HEK293 (cell line): ENCODE measurements at regions not wholly inside any gene's neighbourhood (a gene's known extent, or its start where the extent isn't known, plus 50 kb on each side); places are given as distances from the start of the nearest gene placed in this dataset.

ENCODE experiments used
- CTCF ChIA-PET: fragments of 350-600 bp; formaldehyde crosslinking; extraction: SDS; loops from one replicate; lab custom pipeline; 2021; ENCODE audit warnings: antibody characterized with exemption; lab: Yijun Ruan, JAX
- POLR2A ChIA-PET: fragments of 300-600 bp; formaldehyde crosslinking; extraction: SDS; loops from one replicate; lab custom pipeline; 2020; ENCODE audit warnings: antibody characterized with exemption, inconsistent platforms; lab: Yijun Ruan, JAX
- H3K27ac ChIP-seq: fragments of 200-500 bp; sonication (Bioruptor generic); 2 replicates; pipeline ENCODE4 v1.5.1; 2014; ENCODE audit warnings: low read depth, low read length, control low read depth, inconsistent platforms; ENCODE audit errors: extremely low read depth
- H3K36me3 ChIP-seq, 2 experiments: fragments of 200-500 bp in 1 of 2; sonication (Bioruptor generic) in 1 of 2; 1 replicate in 1 of 2; 2 replicates in 1 of 2; pipeline ENCODE4 v1.5.1; 2014 to 2017; ENCODE audit warnings: inconsistent platforms in 2 of 2, low read length in 2 of 2; ENCODE audit not compliant: control insufficient read depth in 2 of 2, insufficient read depth in 1 of 2
- H3K4me1 ChIP-seq: fragments of 200-500 bp; sonication (Bioruptor generic); 2 replicates; pipeline ENCODE4 v1.5.1; 2014; ENCODE audit warnings: mild to moderate bottlenecking, low read length, inconsistent platforms; ENCODE audit not compliant: control insufficient read depth, insufficient read depth
- H3K4me3 ChIP-seq: 2 replicates; pipeline ENCODE4 v1.5.1; 2011; ENCODE audit warnings: low read depth, mild to moderate bottlenecking, control low read depth, low read length, moderate library complexity
- H3K9me3 ChIP-seq: fragments of 200-500 bp; sonication (Bioruptor generic); 2 replicates; pipeline ENCODE4 v1.5.1; 2014; ENCODE audit warnings: low read depth, low read length, inconsistent platforms; ENCODE audit not compliant: control insufficient read depth, insufficient read depth
- BCL11A ChIP-seq: fragments of 450-650 bp; formaldehyde crosslinking; IDR thresholded peaks from 2 replicates; pipeline ENCODE4 v1.5.1; 2016; ENCODE audit warnings: low read depth, missing biosample characterization, missing genetic modification characterization
- GLI2 ChIP-seq: fragments of 450-650 bp; formaldehyde crosslinking; IDR thresholded peaks from 2 replicates; pipeline ENCODE4; 2017; ENCODE audit warnings: missing biosample characterization, missing genetic modification characterization, low read depth, borderline replicate concordance
- KLF1 ChIP-seq: fragments of 450-650 bp; formaldehyde crosslinking; IDR thresholded peaks from 2 replicates; pipeline ENCODE4 v1.5.1; 2016; ENCODE audit warnings: missing biosample characterization, missing genetic modification characterization
- KLF16 ChIP-seq: fragments of 450-650 bp; formaldehyde crosslinking; IDR thresholded peaks from 2 replicates; pipeline ENCODE4 v1.5.1; 2017; ENCODE audit warnings: missing biosample characterization, missing genetic modification characterization
- RBAK ChIP-seq: fragments of 450-650 bp; formaldehyde crosslinking; IDR thresholded peaks from 2 replicates; pipeline ENCODE4 v1.5.1; 2016; ENCODE audit warnings: missing biosample characterization, missing genetic modification characterization
- SETDB1 ChIP-seq: IDR thresholded peaks from one replicate; pipeline ENCODE4 v1.6.1; 2017; ENCODE audit warnings: mild to moderate bottlenecking, low read length, moderate library complexity, mixed read lengths; ENCODE audit not compliant: insufficient read length
- SP2 ChIP-seq: fragments of 450-650 bp; formaldehyde crosslinking; IDR thresholded peaks from 2 replicates; pipeline ENCODE4 v1.5.1; 2016; ENCODE audit warnings: missing biosample characterization, missing genetic modification characterization
- SP7 ChIP-seq: fragments of 450-650 bp; formaldehyde crosslinking; IDR thresholded peaks from 2 replicates; pipeline ENCODE4 v1.5.1; 2016; ENCODE audit warnings: missing biosample characterization, missing genetic modification characterization
- TRIM28 ChIP-seq: IDR thresholded peaks from 2 replicates; pipeline ENCODE4 v1.6.1; 2011; ENCODE audit warnings: low read length, control low read depth, borderline replicate concordance
- ZBTB8A ChIP-seq: fragments of 450-650 bp; formaldehyde crosslinking; IDR thresholded peaks from 2 replicates; pipeline ENCODE4 v1.5.1; 2016; ENCODE audit warnings: missing biosample characterization, missing genetic modification characterization
- ZFP69B ChIP-seq: fragments of 450-650 bp; formaldehyde crosslinking; IDR thresholded peaks from 2 replicates; pipeline ENCODE4 v1.5.1; 2016; ENCODE audit warnings: missing biosample characterization, missing genetic modification characterization
- ZNF146 ChIP-seq: fragments of 450-650 bp; formaldehyde crosslinking; IDR thresholded peaks from 2 replicates; pipeline ENCODE4 v1.5.1; 2016; ENCODE audit warnings: missing biosample characterization, missing genetic modification characterization
- ZNF184 ChIP-seq: fragments of 450-650 bp; IDR thresholded peaks from 2 replicates; pipeline ENCODE4 v1.5.1; 2018; ENCODE audit warnings: missing biosample characterization, mild to moderate bottlenecking, missing genetic modification characterization
- ZNF23 ChIP-seq: fragments of 450-650 bp; formaldehyde crosslinking; IDR thresholded peaks from 2 replicates; pipeline ENCODE4 v1.5.1; 2016; ENCODE audit warnings: missing biosample characterization, missing genetic modification characterization, borderline replicate concordance
- ZNF274 ChIP-seq, 2 experiments: fragments of 200-500 bp in 1 of 2; fragments of 450-650 bp in 1 of 2; sonication (Bioruptor generic) in 1 of 2; formaldehyde crosslinking in 1 of 2; IDR thresholded peaks; 2 replicates each; pipeline versions ENCODE4 v1.5.1 to v1.6.1; 2014 to 2016; ENCODE audit warnings: borderline replicate concordance in 1 of 2, inconsistent platforms in 1 of 2, low read length in 1 of 2, missing biosample characterization in 1 of 2, missing genetic modification characterization in 1 of 2
- ZNF610 ChIP-seq: fragments of 450-650 bp; formaldehyde crosslinking; IDR thresholded peaks from 2 replicates; pipeline ENCODE4 v1.5.1; 2016; ENCODE audit warnings: missing biosample characterization, missing genetic modification characterization, borderline replicate concordance
- ZNF624 ChIP-seq: fragments of 450-650 bp; formaldehyde crosslinking; IDR thresholded peaks from 2 replicates; pipeline ENCODE4 v1.5.1; 2017; ENCODE audit warnings: missing biosample characterization, missing genetic modification characterization
- ZNF677 ChIP-seq: fragments of 450-650 bp; IDR thresholded peaks from 2 replicates; pipeline ENCODE4 v1.5.0; 2018; ENCODE audit warnings: missing biosample characterization, mild to moderate bottlenecking, missing genetic modification characterization, moderate library complexity
- ZNF707 ChIP-seq: fragments of 450-650 bp; formaldehyde crosslinking; IDR thresholded peaks from 2 replicates; pipeline ENCODE4 v1.5.1; 2016; ENCODE audit warnings: missing biosample characterization, missing genetic modification characterization
- ZNF76 ChIP-seq: fragments of 450-650 bp; formaldehyde crosslinking; IDR thresholded peaks from 2 replicates; pipeline ENCODE4; 2016; ENCODE audit warnings: low read depth, missing biosample characterization, missing genetic modification characterization, borderline replicate concordance
- ZNF777 ChIP-seq: fragments of 450-650 bp; formaldehyde crosslinking; IDR thresholded peaks from 2 replicates; pipeline ENCODE4 v1.5.1; 2017; ENCODE audit warnings: missing biosample characterization, missing genetic modification characterization, borderline replicate concordance
- TF ChIP-seq, protein P1 (sequence below): fragments of 450-650 bp; formaldehyde crosslinking; IDR thresholded peaks from 2 replicates; pipeline ENCODE4 v1.5.1; 2017; ENCODE audit warnings: missing biosample characterization, missing genetic modification characterization
- TF ChIP-seq, protein P2 (sequence below): fragments of 450-650 bp; formaldehyde crosslinking; IDR thresholded peaks from 2 replicates; pipeline ENCODE4 v1.5.1; 2016; ENCODE audit warnings: missing biosample characterization, missing genetic modification characterization
- TF ChIP-seq, protein P3 (sequence below): fragments of 450-650 bp; formaldehyde crosslinking; IDR thresholded peaks from 2 replicates; pipeline ENCODE4 v1.5.1; 2016; ENCODE audit warnings: missing biosample characterization, missing genetic modification characterization, borderline replicate concordance
- TF ChIP-seq, protein P4 (sequence below): fragments of 450-650 bp; formaldehyde crosslinking; IDR thresholded peaks from 2 replicates; pipeline ENCODE4 v1.5.1; 2016; ENCODE audit warnings: missing biosample characterization, missing genetic modification characterization

DNA sequence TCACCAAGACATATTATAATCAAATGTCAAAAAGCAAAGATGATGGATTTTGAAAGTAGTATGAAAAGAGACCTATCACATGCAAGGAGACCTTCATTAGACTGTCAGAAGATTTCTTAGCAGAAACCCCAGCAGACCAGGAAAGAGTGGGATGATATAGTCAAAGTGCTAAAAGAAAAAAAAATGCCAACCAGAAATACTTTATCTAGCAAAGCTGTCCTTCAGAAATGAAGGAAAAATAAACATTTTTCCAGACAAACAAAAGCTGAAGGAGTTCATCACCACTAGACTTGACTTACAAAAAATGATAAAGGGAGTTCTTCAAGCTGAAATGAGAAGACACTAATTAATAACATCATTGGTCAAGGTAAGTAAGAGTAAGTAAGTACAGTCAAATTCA lies 251.2 kb upstream of the SASH1 start:
- Histone ChIP-seq H3K27ac (no peak overlapping the region), H3K4me1 (no peaks in the 10 kb centered on the region), H3K4me3 (no peak overlapping the region), H3K36me3 (no peaks in the 10 kb centered on the region), H3K9me3 (no peaks in the 10 kb centered on the region; the same call in 1 of the 2 replicates)
- ChIA-PET CTCF (interaction anchor here (0.7 to 1.1 kb wide), 2 partner anchors 36 to 53 kb away, joined by 3 to 4 read pairs; no protein-coding TSS in a partner anchor), POLR2A (no interaction called here)
- TF ChIP-seq ZNF184 (tag by site-specific recombination) (no peak), BCL11A (tag by site-specific recombination) (no peak), RBAK (no peak), TRIM28 (peak; percentile 63; the same call in 1 of the 2 replicates), SETDB1 (peak; percentile 97), KLF1 (tag by site-specific recombination) (no peak)

DNA sequence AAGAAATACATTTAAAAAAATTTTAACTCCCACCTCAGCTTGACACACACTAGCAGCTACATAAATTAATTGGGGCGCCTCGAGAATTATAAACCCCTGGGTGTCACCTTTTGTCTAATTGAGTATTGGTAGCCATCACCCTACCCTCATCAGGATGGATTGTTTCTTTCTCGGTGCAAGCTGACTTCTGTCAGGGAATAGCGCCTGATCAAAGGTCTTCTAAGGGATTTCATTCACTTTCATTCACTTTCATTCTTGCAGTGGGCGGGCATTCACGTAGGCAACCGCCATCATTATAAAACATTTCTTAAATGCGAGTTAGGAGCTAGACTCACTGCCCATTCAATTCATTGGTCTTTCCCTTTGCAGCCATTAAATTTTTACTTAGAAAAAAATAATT lies 239.2 kb upstream of the SASH1 start:
- H3K27ac ChIP-seq: no peak overlapping the region
- CTCF ChIA-PET: interaction anchor here (0.6 to 0.8 kb wide), 3 partner anchors 20 to 420 kb away, joined by 3 to 4 read pairs (median 3); no protein-coding TSS in a partner anchor
- TF ChIP-seq, protein P1, sequence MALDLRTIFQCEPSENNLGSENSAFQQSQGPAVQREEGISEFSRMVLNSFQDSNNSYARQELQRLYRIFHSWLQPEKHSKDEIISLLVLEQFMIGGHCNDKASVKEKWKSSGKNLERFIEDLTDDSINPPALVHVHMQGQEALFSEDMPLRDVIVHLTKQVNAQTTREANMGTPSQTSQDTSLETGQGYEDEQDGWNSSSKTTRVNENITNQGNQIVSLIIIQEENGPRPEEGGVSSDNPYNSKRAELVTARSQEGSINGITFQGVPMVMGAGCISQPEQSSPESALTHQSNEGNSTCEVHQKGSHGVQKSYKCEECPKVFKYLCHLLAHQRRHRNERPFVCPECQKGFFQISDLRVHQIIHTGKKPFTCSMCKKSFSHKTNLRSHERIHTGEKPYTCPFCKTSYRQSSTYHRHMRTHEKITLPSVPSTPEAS (tag by site-specific recombination): no peak
- TF ChIP-seq ZBTB8A (tag by site-specific recombination): no peak
- no peak for TF ChIP-seq ZNF677 (tag by site-specific recombination)
- TF ChIP-seq ZNF707 (tag by site-specific recombination): no peak
- TF ChIP-seq KLF16: no peak
- TF ChIP-seq, protein P2, sequence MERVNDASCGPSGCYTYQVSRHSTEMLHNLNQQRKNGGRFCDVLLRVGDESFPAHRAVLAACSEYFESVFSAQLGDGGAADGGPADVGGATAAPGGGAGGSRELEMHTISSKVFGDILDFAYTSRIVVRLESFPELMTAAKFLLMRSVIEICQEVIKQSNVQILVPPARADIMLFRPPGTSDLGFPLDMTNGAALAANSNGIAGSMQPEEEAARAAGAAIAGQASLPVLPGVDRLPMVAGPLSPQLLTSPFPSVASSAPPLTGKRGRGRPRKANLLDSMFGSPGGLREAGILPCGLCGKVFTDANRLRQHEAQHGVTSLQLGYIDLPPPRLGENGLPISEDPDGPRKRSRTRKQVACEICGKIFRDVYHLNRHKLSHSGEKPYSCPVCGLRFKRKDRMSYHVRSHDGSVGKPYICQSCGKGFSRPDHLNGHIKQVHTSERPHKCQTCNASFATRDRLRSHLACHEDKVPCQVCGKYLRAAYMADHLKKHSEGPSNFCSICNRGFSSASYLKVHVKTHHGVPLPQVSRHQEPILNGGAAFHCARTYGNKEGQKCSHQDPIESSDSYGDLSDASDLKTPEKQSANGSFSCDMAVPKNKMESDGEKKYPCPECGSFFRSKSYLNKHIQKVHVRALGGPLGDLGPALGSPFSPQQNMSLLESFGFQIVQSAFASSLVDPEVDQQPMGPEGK: no peak
- TF ChIP-seq, protein P3, sequence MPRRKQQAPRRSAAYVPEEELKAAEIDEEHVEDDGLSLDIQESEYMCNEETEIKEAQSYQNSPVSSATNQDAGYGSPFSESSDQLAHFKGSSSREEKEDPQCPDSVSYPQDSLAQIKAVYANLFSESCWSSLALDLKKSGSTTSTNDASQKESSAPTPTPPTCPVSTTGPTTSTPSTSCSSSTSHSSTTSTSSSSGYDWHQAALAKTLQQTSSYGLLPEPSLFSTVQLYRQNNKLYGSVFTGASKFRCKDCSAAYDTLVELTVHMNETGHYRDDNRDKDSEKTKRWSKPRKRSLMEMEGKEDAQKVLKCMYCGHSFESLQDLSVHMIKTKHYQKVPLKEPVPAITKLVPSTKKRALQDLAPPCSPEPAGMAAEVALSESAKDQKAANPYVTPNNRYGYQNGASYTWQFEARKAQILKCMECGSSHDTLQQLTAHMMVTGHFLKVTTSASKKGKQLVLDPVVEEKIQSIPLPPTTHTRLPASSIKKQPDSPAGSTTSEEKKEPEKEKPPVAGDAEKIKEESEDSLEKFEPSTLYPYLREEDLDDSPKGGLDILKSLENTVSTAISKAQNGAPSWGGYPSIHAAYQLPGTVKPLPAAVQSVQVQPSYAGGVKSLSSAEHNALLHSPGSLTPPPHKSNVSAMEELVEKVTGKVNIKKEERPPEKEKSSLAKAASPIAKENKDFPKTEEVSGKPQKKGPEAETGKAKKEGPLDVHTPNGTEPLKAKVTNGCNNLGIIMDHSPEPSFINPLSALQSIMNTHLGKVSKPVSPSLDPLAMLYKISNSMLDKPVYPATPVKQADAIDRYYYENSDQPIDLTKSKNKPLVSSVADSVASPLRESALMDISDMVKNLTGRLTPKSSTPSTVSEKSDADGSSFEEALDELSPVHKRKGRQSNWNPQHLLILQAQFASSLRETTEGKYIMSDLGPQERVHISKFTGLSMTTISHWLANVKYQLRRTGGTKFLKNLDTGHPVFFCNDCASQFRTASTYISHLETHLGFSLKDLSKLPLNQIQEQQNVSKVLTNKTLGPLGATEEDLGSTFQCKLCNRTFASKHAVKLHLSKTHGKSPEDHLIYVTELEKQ (tag by site-specific recombination): no peak
- no peak for TF ChIP-seq ZNF624 (tag by site-specific recombination)
- no peak for TF ChIP-seq ZNF146
- no peak for TF ChIP-seq ZNF777 (tag by site-specific recombination)
- TF ChIP-seq, protein P4, sequence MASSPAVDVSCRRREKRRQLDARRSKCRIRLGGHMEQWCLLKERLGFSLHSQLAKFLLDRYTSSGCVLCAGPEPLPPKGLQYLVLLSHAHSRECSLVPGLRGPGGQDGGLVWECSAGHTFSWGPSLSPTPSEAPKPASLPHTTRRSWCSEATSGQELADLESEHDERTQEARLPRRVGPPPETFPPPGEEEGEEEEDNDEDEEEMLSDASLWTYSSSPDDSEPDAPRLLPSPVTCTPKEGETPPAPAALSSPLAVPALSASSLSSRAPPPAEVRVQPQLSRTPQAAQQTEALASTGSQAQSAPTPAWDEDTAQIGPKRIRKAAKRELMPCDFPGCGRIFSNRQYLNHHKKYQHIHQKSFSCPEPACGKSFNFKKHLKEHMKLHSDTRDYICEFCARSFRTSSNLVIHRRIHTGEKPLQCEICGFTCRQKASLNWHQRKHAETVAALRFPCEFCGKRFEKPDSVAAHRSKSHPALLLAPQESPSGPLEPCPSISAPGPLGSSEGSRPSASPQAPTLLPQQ (tag by site-specific recombination): no peak
- no peak for TF ChIP-seq ZFP69B (tag by site-specific recombination)
- no peak for TF ChIP-seq SP7
- no peak for TF ChIP-seq SP2 (tag by site-specific recombination)
- TF ChIP-seq ZNF610 (tag by site-specific recombination): no peak
- TF ChIP-seq GLI2 (tag by site-specific recombination): no peak
- no peak for TF ChIP-seq ZNF274 (IDR thresholded peaks at IDR 0.05; ENCODE audit: low read length)
- TF ChIP-seq ZNF274 (tag by site-specific recombination; IDR thresholded peaks at IDR 0.05; ENCODE audit: borderline replicate concordance): no peak
- TF ChIP-seq ZNF23 (tag by site-specific recombination): no peak
- TF ChIP-seq ZNF76: no peak
- TF ChIP-seq, all 188 proteins: peak for 0
- POLR2A ChIA-PET: no interaction called here
- H3K4me3 ChIP-seq: no peak overlapping the region
- no peaks in the 10 kb centered on the region; the same call in 1 of the 2 replicates for H3K4me1 ChIP-seq
- H3K36me3 ChIP-seq: no peaks in the 10 kb centered on the region
- H3K9me3 ChIP-seq: no peaks in the 10 kb centered on the region
